ENCODE measurements at regions not wholly inside any gene's neighbourhood (a gene's known extent, or its start where the extent isn't known, plus 50 kb on each side); places are given as distances from the start of the nearest gene placed in this dataset.

DNA sequence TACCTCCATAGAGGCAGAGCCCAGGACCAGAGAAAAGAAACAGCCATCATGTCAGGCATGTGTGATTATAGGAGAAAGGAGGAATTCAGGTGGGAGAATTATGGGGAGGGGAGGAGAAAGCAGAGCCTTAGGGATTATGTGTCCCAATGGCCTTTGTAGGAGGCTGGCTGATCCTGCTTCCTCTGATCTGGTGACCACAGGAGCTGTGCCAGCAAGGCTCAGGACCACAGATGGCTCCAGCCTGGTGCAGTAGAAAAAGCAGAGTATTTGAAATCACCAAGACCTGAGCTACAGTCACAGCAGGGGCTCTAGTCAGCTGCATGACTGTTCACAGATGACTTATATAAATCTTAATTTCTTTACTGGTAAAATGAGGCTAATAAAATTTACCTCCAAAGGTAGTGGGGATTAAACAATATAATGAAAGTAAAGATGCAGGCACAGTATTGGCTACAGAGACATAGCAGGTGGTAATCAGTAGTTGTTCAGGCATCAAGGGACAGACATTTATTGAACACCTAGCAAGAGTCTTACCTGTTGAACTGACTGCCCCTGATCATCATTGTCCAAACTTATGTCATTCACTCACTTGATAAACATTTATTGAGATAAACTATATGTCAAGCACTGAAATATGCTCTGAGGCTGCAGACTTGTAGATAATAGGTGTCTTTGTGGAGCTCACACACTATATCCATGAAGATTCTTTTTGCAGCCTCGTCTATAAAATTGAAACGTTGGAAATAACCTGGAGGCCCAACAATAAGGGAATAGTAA is 121.3 kb downstream of the MYCN start:
- peak; percentile 98 for DNase-seq (ENCODE audit: low spot score)

DNA sequence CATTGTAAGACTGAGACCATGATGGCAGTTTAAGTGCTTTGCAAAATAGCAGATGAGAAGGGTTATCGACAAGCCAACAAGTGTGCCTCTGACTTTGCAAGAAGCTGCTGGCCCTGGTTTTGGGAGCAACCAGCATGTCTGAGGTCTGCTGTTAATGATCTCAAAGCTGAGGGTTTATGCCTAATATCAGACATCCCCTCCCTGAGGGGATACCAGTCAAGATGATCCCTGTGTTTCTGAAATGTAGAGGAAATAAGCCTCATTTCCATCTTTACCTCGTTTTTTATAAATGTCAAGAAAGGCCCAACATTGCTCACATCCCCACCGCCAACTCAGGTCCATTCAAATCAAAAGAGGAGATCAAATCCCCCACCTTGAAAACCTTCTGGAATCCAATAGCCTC is 120.6 kb downstream of the MYCN start:
- DNase-seq (ENCODE audit: low spot score), result peak; percentile 98

DNA sequence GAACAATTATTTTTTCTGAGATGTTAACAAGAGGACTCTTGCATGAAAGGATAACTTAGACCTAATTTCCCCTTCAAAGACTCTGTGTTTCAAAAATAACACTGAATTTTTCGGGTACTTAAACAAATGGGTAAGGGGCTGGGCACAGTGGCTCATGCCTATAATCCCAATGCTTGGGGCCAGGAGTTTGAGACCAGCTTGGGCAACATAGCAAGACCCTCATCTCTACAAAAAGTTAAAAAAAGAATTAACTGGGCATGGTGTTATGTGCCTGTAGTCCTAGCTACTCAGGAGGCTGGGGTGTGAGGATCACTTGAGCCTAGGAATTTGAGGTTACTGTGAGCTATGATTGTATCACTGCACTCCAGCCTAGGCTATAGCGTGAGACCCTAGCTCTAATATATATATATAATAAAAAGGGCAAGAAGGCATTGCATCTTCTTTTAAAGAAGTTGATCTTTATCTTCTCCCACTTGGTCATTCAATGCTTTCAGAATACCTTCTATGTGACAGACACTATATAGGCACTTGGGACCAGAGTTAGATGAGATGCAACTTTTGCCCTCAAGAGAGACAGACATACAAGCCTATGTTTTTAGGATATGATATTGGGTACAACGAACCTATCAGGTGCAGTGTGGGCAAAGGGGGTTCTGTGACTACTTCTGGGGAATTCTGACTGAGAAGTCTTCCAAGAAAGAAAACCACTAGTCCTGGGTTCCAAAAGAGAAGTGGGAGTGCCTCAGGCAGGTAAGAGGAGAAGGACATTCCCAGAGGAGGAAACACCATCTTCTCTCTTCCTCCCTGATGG is 120.0 kb downstream of the MYCN start:
- DNase-seq (ENCODE audit: low spot score), result peak; percentile 98

DNA sequence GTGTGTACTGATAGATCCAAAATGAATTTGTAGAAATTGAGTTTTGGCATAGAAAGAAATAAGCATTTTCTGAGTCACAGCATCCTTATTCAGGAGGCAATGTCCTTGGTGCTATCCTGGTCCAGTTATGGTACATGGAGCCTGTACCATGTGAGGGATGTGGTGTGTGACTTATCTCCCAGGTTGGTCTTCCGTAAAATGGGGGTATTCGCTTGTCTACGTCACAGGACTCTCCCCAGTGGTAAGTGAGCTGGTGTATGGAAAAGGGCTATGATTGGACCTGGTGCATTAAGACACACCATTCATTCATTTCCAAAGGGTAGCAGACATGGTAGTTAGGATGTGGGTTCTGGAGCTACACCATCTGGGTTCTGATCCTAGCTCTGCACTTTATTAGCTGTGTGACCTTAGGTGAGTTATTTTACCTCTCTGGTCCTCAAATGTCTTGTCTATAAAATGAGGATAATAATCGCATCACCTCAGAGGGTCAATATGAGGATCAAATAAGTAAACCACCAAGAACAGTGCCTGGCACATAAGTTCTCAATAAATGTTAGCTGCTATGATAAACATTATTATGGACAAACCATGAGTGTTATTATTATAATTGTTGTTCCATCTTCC is 119.2 kb downstream of the MYCN start:
- peak; percentile 97 for DNase-seq (ENCODE audit: low spot score)

DNA sequence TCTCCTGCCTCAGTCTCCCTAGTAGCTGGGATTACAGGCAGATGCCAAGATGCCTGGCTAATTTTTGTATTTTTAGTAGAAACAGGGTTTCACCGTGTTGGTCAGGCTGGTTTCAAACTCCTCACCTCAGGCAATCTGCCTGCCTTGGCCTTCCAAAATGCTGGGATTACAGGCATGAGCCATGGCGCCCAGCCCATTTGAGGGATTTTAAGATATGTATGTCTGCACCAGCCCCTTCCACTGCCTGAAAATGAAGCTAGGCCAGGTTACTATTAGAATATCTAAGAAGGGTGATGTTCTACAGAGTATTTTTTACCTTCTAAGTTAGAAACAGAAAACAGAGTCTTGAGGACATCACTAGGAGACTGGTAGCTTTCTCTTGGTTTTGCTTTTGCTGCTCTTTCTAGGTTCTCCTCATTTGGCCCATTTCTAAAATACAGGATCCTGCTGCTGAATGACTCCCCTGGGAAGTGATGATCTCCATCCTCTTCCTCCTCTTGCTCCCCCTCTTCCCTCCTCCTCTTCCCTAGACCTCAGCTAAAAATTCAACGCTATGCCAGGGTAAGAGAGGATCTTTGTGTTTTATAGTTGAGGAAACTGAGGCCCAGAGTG is 118.5 kb downstream of the MYCN start:
- DNase-seq (ENCODE audit: low spot score), result peak; percentile 97

DNA sequence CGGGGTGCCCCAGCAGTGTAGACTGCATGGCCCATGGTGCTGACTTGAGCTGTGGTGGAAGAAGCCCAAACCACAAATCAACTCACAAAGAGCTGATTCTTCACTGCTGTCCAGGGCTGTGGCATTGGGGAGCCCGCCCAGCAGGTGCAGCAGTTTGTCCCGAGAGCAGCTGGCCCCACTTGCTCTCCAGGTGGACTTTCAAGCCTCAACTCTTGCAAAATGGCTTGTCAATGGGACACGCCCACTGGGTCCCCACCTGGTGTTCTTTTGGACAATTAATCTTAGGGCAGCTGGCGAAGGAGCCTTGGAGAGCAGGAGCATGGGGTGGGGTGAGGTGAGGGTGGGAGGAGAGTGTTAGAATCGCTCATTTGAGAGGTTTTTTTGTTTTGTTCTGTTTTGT is 117.9 kb downstream of the MYCN start:
- DNase-seq (ENCODE audit: low spot score), result no peak

DNA sequence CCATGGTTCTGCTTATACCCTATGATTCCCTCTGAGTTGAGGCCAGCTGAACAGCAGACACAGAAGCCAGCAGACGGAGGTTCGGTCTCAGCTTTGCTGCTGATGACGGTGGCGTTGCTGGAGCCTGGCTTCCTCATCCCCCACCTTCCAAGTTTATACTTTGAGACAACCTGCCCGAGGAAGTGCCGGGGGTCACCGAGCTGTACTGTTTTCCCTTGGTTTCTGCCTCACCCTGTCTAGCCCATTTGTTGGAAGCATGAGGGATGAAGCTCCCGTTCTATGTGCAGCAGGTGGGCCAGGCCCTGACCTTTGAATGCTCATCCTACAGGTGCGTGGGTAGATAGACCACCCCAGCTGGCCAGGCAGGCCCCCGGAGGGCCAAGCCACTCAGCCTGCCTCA is 117.3 kb downstream of the MYCN start:
- no peak for DNase-seq (ENCODE audit: low spot score)

DNA sequence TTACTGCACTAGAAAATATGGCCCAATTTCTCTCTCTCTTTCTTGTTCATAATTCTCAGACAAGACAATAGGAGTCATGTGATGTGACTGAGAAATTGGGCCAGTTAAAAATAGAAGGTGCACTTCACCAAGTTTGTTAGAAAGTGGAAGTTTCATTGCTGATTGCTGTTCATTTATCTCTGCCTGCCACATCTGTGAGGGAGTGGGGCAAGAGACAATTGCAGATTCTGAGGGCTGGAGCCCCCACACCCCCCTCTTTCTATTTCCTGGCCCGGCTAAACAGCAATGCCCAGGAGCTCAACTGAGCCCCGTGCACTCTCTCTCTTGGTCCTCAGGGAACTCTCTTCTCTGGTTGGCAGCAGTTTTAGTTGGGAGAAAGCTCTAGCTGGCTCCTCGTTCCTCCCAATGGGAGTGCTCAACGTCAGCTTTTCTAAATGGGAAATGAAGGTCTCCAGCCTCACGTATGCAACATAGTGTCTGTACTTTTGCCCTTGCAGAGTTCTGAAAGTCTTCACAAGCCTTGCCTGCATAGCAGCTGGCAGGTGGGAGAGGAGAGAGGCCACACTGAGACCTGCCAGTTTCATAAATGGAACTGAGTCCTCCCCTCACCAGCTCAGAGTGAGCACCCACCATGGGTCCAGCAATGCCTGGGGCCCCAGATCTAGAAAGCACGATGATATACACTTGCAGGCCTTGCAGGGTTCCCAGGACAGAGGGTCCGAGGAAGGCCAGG is 115.7 kb downstream of the MYCN start:
- no peak for DNase-seq (ENCODE audit: low spot score)

DNA sequence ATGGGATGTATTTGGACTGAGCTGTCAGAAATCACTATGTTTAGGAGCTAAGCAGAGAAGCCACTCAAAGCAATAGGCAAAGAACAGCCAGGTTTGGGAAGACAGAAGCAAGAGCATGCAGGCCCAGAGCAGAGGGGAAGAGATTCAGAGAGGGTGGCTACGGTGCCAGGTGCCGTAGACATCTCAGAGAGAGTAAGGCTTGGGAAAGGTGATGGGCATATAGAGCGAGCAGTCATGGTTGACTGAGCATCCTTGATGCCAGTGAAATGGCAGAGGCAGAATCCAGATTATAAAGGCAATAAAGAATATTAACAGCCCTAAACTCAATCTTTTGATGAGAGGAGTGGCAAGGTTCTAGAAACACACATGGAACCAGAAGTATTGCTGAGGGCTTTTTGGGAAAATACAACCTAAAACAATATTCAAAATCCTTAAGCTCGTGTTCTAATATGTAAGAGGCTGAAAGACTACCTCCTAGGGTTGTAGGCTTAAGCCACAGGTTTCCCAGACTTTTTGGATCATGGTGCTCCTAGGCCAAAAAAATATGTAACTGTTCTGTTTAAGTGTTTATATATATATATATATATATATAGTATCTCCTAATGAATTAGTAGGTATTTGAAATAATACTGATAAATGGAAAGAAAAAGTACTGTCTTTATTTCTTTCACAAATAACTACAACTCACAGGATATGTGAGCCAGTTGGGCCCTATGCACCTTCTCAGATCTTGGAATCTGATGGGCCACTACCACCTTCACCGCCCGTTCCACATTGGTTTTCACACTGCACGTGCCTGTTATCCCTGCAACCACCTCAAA is 113.3 kb downstream of the MYCN start:
- DNase-seq (ENCODE audit: low spot score), result peak; percentile 95

DNA sequence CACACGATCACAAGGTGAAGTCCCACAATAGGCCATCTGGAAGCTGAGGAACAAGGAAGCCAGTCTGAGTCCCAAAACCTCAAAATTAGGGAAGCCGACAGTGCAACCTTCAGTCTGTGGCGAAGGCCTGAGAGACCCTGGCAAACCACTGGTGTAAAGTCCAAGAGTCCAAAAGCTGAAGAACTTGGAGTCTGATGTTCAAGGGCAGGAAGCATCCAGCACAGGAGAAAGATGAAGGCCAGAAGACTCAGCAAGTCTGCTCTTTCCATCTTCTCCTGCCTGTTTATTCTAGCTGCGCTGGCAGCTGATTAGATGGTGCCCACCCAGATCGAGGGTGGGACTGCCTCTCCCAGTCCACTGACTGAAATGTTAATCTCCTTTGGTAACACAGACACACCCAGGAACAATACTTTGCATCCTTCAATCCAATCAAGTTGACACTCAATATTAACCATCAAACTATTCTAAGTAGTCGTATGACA is 112.3 kb downstream of the MYCN start:
- peak; percentile 96 for DNase-seq (ENCODE audit: low spot score)

DNA sequence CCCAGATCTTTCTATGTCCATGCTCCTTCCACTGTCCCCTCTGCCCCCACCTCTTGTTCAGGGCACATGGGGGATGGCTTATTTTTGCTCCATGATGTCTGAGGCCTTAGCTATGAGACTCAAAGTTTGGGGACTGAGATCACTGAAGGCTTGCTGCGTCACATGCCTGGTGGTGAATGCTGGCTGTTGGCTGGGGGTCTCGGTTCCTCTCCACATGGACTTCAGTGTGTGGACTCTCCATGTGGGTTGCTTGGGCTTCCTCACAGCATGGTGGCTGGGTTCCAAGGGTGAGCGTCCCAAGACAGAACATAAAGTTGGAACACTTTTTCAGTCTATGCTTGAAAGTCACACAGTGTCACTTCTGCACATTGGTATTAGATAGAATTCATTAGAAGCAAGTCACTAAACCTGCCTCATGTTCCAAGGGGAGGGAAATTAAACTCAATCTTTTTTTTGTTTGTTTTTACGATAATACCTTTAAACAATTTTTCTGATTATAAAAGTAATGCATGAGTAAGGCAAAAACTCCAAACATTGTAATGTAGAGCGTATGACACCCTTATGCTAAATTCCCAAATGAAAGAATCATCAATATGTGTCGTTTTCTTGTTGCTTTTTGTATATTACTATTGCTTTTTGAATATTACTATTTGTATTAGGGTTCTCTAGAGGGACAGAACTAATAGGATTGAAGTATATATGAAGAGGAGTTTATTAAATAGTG is 111.7 kb downstream of the MYCN start:
- peak; percentile 95 for DNase-seq (ENCODE audit: low spot score)

DNA sequence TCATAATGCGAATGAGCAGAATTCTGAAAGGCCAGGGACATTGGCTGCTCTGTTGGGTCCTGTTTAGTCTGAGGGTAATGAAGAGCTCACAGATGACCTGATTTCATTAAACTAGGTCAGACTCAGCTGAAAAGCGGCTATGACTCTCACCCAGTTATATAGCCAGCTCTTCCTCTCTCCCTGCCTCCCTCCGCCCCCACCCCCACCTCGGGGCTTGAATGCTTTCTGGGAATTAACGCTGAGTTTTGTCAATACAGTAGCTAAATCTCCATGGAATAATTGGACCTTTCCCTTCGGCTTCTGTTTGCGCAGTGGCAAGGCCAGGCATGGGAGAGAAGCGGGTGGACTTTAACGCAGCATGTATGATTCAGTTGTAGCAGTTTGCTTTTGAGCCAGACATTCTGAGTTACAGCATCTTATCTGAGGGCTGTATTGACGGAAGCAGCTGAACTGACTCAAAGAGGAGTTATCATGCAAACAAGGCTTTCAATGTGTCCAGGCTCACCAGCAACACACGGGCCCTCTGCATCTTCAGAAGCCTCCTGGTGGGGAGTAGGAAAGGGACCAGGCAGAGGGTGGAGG is 110.6 kb downstream of the MYCN start:
- DNase-seq (ENCODE audit: low spot score), result no peak

DNA sequence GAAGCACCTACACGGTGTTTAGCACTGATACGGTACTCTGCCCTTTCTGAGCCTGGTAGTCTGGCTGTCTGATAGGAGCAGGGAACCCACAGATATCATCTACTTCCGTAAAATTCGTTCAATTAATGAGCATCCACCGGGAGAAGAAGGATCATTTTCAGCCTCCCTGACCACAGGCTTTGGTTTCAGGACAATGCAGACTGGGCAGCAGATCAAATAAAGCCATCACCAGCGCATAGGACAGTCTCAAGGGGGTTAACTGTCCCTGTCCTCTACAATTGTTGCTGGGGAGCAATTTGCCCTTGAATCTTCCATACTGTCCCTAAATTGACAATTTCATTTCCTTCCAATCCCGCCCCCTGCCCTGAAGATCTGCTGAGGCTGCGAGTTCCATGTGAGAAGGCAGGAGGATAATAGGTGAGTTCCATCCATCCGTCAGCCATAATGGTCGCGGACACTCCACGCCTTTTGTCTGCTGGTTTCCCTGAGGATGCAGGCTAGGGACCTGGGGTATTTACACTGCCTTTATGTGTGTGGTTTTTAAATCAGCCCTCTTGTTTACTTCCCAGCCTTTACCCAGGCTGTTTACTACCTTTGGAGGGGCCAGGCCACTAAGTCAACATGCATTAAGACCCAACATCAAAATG is 110.0 kb downstream of the MYCN start:
- DNase-seq (ENCODE audit: low spot score), result no peak

DNA sequence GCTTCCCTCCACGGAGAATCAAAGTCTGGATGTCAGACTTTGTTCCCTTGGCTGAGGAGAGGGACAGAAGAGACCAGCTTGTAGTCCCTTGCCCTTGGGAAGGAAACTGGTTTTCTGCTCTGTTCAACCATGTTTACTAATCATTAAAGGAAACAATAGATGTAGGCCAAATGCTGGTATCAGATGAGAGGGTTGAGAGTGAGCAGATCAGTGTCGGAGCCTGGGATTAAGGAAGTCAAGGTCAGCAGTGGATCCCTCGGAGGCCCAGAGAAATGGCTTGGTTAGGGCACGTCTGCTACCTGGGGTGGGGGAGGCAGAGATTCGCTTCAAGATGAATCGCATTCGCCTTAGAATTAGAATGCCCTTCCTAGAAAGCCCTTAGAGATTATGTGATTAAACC is 109.1 kb downstream of the MYCN start:
- no peak for DNase-seq (ENCODE audit: low spot score)

DNA sequence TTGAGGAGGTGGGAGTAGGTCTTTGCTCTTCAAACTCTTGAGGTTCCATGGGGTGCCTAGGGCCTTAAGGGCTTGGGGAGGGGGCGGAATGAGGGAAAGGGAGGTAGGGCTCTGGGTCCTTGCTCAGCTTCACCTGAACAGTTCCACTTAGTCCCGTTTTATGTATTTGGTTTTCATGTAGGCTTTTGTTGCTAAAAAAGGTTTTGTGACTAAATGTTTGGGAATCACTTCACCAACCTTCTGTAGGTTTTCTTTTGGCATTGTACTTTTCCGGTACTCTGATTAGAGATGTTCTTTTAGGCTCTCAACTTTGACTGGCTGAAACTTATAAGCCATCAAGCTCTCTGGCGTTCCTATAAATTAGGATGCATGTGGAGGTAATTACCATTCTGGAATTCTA is 108.1 kb downstream of the MYCN start:
- peak; percentile 96 for DNase-seq (ENCODE audit: low spot score)

DNA sequence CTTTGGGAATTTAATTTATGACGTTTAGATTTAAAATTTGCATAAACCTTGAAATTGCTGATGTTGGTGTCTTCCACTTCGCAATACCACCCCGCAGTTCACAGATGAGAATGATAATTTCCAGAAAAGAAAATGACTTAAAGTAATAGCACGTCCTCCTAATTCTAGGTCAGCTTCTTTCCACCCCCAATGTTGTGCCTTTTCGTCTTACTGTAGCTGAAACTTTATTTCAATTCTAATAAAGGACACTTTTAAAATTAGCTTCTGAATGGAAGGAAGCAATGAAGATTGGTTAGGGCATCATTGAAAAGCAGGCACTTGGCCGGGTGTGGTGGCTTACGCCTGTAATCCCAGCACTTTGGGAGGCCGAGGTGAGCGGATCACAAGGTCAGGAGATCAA is 107.4 kb downstream of the MYCN start:
- DNase-seq (ENCODE audit: low spot score), result peak; percentile 95

DNA sequence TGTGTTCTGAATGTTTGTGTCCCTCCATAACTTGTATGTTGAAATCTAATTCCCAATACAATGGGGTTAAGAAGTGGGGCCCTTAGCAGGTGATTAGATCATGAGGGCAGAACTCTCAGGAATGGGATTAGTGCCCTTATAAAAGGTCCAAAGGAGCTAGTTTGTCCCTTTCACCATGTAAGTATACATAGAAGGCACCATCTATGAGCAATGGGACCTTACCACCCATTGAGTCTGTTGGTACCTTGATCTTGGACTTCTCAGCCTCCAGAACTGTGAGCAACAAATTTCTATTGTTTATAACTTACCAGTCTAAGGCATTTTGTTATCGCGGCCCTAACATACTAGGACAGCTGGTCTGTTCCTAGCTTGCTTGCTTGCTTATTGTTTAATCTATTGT is 106.3 kb downstream of the MYCN start:
- peak; percentile 96 for DNase-seq (ENCODE audit: low spot score)

DNA sequence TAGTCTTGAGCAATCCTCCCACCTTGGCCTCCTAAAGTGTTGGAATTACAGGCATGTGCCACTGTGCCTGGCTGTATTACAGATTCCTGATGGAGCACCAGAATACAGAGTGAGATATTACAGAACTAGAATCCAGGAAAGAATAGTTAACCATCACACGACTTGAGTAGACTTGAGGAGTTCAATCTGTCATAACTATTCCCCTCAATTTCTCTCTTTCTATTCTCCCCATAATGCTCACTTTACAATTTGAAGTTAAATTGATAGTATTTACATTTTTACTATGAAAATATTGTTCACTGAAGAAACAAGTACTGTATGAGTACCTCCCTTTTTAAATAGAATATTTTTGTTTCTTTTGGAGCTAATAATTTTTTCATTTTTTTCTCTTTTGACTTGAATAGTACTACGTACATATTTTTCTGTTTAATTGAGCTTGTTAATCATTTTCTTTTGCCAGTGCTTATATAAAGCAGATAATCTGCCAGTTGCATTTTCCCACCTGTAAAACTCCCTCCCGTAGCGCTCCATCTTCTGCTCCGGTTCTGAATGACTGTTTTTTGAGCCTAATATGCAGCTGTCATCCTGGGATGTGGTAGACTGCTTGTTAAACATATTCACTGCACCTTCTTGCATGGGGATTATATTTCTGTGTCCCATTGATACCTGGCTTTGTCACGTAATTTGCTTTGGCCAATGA is 105.5 kb downstream of the MYCN start:
- peak; percentile 96 for DNase-seq (ENCODE audit: low spot score)
